ENCODE measurements at regions not wholly inside any gene's neighbourhood (a gene's known extent, or its start where the extent isn't known, plus 50 kb on each side); places are given as distances from the start of the nearest gene placed in this dataset.
"Not testable (repeated sequence)": the region's sequence is repeated elsewhere in the genome, so short reads cannot be mapped to it uniquely, and the experiment has no call there.

DNA sequence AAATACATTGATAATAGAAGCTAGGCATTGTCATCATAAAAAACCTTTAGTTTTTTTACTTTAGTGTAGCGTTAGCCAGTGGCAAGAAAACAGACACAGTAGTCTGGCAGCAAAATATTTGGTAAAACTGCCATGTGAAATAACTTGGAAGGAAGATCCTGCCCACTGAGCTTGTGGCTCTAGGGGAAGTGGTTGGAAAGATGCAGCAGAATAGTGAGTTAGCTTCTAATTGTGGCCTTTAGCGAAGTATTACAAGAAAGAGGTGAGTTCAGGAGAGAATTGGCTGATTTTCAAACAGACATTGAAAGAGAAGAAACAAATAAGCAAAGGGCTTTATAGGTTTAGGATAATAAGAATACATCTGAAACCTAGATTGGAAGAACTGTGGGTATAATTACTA lies 1887.8 kb upstream of the CELF4 start:
- no peak for DNase-seq

DNA sequence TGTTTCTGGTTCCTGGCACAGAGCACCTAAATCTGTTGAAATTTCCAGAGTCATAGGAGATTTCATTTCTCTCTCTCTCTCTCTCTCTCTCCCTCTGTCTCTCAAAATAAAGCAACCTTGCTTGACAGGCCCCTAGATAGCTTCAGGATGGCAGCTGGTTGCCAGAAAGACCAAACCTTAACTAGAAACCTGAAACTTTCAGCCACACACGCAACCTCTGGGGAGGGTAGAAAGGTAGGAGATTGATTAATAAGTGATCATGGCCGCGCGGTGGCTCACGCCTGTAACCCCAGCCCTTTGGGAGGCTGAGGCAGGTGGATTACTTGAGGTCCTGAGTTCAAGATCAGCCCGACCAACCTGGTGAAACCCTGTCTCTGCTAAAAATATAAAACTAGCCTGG lies 1885.4 kb upstream of the CELF4 start:
- no peak for DNase-seq

GRCh38 chr18:39449566-39449965 lies 1884.0 kb upstream of the CELF4 start:
- DNase-seq: no peak

- no peak for DNase-seq
These were observed 1883.3 kb upstream of the CELF4 start for GRCh38 chr18:39448942-39449341.

DNA sequence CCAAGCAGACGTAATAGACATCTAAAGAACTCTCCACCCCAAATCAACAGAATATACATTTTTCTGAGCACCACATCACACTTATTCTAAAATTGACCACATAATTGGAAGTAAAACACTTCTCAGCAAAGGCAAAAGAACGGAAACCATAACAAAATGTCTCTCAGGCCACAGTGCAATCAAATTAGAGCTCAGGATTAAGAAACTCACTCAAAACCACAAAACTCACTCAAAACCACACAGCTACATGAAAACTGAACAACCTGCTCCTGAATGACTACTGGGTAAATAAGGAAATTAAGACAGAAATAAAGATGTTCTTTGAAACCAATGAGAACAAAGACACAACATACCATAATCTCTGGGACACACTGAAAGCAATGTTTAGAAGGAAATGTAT lies 1879.4 kb upstream of the CELF4 start:
- not testable (repeated sequence) for DNase-seq

- no peak for DNase-seq
These were observed 1876.0 kb upstream of the CELF4 start for GRCh38 chr18:39441648-39442047.

- DNase-seq: no peak
These were observed 1870.4 kb upstream of the CELF4 start for GRCh38 chr18:39435996-39436395.

DNA sequence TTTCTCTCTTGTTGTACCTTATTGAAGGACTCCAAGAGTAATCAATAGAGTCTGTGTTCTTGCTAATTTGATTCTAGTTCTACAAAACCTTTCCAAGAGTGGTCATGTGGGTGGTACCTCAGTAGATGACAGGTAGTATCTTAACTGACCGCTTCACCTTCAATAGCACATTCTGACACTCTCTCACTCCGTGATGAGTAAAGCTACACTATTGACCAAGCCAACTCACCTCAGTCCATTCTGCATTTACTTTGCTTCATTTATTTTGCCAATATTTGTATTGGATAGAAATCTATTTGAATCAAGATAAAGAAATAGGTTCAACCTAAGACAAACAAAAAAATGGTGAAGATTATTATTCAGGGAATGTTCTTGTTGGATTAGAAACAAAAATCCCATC lies 1869.6 kb upstream of the CELF4 start:
- DNase-seq: no peak

GRCh38 chr18:39434223-39434920 lies 1868.8 kb upstream of the CELF4 start:
- no peak for DNase-seq

- no peak for DNase-seq
These were observed 1859.7 kb upstream of the CELF4 start for GRCh38 chr18:39425172-39425850.

DNA sequence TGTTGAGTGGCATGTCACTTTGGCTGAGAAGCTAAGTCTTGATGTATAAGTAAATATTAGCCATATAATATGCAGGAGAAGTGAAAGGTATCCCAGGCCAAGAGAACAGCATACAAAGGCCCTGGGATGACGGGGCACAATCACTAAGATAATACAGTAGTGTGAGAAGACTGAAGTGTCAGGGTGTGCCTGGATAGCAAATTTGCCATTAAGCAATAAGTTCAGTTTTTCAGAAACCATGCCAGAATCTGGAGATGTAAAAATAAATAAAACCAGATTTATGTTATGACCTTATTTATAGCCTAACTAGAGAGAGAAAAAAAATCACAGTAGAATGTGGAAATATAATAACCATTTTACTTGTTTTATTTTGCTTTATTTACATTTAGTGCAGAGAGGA lies 1858.7 kb upstream of the CELF4 start:
- no peak for DNase-seq

DNA sequence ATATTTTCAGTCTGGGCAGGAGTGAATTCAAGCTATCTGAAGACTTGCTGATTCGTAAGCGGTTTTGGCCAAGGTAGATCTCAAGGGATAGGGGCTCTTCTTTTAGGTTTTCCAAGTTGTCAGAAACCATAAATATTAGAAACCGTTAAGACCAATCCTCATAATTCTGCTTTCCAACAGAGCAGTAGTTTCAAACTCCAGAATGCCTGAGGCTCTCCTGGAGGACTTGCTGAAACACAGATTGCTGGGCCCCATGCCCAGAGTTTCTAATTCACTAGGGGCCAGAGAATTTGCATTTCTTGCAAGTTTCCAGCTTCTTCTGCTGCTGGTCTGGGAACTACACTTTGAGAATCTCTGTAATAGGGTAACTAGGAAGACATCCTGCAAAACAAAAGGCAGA lies 1855.7 kb upstream of the CELF4 start:
- peak; percentile 40 for DNase-seq

GRCh38 chr18:39419315-39419714 lies 1853.7 kb upstream of the CELF4 start:
- DNase-seq: no peak

DNA sequence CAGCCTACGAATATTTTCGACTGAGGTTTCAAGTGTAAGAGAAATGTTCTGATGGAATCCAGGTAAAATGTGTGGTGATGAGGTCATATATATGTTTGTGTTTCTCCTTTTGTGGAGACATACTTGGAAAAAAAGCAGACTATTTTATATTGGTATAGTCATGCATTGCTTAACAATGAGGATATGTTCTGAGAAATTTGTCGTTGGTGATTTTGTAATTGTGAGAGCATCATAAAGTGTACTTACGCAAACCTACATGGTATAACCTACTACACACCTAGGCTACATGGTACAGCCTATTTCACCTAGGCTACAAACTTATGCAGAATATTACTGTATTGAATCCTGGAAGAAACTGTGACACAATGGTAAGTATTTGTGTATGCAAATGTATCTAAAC lies 1849.9 kb upstream of the CELF4 start:
- no peak for DNase-seq

DNA sequence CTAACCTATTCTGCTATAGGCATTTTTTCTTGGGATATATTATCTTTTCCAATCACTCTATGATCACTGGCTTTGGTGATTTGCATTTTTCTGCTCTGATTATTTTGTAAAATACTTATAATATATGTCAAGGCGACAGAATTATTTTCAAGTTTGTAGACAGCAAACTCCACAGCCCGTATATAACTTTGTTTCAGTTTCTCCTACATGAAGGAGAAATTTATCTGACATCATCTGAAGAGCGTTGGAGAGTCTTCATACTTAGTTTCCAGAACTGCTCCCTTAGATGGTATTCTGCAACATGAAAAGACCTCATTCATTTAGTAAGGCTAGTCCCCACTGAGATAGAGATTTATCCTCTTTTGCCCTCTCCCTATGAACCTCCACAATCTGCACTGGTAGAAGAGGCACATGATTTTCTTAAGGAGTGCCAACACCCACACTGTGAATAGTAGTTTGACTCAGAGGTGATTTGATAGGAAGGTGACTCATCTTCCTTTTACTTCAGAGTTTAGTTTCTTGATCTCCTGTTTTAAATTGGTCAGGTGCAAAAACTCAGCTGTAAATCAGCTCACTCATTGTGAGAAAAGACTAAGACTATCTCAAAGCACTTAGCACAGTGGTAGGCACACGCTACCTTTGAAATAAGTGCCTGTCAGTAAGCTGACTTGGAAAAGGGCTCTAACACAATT lies 1848.6 kb upstream of the CELF4 start:
- DNase-seq: no peak

- no peak for DNase-seq
These were observed 1841.3 kb upstream of the CELF4 start for GRCh38 chr18:39406941-39407340.

DNA sequence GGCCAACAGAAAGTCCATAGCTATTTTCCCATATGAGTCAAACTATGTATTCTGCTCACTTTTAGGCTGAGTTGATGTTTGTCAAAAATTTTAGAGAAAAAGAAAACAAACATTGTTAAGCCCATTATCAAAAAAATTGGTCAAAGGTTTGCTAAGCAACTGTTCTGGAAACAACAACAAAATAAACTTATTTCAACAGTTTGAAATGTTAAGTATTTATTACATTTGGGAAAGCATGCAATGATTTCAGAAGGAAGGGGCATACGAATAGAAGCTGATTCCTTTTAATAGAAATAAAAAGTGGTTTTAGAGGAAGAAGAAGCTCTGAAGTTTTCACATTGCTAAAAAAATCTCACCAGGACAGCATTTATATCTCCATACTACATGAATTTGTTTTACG lies 1837.5 kb upstream of the CELF4 start:
- no peak for DNase-seq

GRCh38 chr18:39399662-39400061 lies 1834.1 kb upstream of the CELF4 start:
- no peak for DNase-seq

GRCh38 chr18:39396168-39396567 lies 1830.6 kb upstream of the CELF4 start:
- no peak for DNase-seq

DNA sequence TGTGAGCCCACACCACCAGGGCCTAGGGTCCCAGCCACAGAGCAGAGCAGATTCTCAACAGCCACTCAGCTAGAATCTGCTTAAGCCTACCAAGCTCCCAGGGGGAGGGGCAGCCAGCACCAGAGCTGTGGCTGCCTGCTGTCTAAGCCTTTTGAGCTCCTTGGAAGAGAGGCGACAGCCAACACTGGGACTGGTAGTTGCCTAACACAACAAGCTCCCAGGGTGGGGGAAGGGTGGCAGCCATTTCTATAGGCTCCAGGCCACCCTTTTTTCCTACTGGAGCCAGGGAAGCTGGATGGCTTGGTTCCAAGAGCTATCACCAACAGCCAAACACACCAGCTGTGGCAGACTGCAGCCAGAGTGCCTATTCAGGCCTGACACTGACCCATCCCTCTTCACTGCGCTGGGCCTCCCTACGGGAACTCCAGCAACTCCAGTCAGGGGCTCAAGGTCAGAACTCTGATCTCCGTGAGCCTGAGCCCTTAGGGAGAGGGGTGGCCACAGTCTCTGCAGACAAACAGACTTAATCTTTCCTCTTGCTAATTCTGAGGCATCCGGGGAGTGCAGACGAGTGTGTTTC lies 1824.3 kb upstream of the CELF4 start:
- DNase-seq: no peak

- no peak for DNase-seq
These were observed 1815.3 kb upstream of the CELF4 start for GRCh38 chr18:39380866-39381265.

DNA sequence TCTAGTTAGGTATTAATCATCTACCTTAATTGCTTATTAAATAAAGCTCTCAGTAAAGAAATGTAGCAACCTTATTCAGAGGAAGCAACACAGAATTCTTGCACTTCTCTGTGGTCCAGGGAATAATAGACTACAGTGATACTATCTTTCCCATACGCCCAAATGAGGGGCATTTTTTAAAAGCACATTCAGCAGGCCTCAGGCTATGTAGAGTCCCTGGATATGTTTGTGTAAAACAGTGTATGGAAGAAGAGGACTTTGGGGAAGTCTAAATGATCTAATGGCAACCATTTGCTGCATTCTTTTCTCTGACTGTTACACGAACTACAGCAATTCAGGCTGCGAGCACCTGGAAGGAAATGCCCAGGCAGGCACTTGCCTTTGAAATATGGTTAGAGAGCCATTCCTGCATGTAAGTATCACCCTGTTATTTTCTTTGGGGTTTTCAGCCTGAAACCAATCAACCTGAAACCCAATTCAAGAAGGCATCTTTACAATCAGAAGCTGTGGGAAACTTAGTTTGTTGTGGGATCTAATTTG lies 1814.7 kb upstream of the CELF4 start:
- no peak for DNase-seq

GRCh38 chr18:39375066-39375465 lies 1809.5 kb upstream of the CELF4 start:
- DNase-seq: no peak

- DNase-seq: no peak
These were observed 1806.4 kb upstream of the CELF4 start for GRCh38 chr18:39371996-39372395.

All from femur (tissue), 1 donor.